NCI-H524 (cell line): ENCODE measurements at regions not wholly inside any gene's neighbourhood (a gene's known extent, or its start where the extent isn't known, plus 50 kb on each side); places are given as distances from the start of the nearest gene placed in this dataset.

ENCODE experiments used
- DNase-seq, 2 experiments: peaks; one replicate each; lab custom pipeline; 2025; lab: John Stamatoyannopoulos, UW

DNA sequence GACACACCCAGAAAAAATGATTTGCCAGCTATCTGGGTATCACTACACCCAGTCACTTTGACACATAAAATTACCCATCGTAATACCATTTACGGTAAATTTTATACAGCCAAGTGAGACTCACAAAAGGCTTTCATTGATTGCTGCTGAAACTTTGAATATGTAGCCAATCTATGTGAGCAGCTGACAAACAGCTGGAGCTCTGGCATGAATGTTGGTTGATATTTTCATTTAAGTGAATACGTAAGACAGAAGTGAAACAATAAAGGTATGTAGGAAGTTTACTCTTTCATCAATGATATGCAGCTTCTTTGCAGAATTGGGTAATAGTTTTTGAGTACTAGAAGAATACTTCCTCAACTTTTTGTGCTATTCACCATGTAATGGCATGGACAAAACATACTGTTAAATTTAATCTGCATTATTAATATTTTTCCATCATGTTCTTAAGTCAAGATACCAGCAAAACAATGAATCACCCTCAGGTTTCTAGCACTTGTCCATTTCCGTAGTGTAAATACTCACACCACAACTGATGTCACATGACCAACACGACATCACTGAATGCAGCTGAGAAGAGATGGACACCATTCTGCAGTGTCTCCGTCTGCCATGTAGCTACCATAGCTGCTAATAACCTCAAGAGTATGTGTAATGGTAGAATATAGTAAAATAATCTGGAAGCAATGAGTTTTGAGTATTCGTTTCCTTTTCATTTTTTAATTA, 205.9 kb upstream of the HES1 start:
- no peak for DNase-seq

DNA sequence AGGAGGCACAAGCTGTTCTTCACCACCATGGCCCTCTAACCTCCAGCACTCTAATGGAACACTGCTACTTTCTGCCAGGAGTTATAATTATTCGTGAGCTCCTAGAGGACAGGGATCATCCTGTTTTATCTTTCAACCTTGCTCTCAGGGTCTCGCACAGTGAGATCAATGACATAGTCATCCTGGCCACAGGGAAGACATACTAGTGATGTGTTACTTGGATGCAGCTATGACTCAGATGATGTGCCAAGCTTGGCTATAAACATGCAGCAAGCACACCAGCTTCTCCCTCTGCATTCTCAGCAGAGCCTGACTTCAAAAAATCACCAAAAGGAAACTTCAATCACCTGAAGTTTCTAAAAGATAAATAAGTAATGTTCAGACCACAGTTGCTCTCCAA, 203.8 kb upstream of the HES1 start:
- no peak for DNase-seq

DNA sequence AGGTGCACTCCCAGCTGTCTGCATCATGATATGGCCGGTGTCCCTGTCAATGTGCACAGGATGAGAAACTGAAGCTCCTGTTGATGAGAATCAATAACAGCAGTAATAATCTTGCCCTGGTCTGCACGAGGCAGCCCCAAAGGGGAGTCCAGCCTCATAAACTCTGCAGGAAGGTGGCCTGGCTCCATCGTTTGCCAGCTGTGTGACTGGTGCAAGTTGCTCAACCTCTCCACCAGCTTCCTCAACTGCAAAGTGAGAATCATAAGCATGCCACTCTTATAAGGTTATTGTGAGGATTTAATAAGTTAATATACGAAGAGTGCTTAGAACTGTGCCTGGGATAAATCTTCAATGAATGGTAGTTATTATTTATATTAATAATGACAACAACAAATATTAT, 203.4 kb upstream of the HES1 start:
- DNase-seq: no peak

DNA sequence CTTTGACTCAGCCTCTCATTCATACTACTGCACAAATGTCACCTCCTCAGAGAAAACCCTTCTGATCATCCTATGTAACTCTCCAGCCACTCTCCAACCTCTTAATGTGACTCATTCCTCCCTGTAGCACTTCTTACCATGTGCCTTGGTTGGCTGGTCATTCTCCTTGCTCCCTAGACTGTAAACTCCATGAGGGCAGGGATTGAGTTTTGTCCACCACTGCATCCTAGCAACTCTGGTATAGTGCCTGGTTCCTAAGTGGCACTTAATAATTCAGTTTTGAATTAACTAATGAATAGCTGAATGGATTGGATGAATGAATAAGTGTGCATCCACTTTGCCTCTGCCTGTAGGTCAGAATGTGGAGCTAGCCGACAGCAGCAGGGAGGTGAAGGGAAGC, 202.5 kb upstream of the HES1 start:
- DNase-seq: no peak

DNA sequence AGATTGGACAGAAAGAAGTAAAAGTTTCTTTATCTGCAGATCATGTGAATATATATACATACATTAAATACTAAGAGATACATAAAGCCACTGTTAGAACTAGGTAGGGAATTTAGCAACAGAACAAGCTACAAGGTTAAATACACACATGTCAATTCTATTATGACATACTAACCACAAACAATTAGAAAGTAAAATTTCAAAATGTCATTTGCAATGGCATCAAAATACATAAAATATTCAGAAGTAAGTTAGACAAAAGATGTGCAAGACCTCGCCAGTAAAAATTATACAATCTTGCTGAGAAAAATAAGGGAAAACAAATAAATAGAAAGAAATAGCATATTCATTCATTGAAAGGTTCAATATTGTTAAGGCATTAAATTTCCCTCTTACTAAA, 200.0 kb upstream of the HES1 start:
- DNase-seq: no peak

DNA sequence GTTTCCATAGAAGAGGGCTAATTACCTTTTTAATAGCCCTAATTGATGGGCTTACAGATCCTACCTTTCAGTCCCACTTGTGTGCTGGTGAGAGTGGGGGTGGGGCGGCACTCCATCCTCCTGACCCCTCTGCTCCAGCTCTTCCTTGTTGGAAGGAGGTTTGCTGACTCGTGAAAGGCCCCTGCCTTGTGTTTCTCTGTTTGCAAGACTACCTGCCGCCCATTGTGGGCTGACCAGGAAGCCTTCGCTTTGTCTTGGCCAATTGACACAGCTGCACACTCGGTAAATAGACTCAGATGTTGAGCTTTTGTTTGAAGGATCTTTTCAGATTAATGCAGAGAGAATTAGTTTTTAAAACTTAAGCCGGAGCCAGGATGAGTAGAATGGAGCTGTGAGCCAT, 197.3 kb upstream of the HES1 start:
- no peak for DNase-seq

DNA sequence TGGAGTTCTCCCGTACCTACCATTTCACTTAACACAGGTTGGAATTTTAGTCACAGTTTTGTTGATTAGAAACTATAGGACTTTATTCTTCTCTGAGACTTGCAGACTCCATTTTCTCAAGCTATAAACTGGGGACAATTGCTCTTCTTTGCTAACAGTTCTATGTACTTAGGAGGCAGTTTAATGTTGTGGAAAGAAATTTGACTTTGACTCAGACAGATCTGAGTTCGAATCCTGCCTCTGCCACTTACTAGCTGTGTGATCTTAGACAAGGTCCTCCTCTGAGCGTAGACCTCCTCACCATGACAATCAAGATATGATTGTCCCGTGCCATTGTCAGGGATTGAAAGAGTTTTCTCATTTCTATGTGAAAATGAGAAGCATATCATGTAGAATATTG, 196.4 kb upstream of the HES1 start:
- no peak for DNase-seq

DNA sequence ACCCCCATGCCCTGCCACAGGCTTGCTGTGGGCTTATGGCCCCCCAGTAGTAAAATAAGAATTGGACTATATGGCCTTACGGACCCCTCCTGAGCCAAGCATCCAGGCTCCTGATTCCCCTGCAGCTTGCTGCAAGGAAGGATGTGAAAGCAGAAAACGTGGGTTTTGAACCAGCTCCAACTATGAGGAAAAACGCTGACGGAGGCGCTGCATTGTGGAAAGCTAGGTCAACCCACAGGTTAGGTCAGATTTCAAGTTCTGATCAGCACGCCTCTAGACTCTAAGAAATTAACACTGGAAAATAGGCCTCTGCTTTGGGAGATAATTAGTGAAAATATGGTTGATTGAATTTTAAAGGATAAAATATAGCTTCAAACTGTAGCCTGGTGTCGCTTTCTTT, 195.4 kb upstream of the HES1 start:
- DNase-seq: no peak

DNA sequence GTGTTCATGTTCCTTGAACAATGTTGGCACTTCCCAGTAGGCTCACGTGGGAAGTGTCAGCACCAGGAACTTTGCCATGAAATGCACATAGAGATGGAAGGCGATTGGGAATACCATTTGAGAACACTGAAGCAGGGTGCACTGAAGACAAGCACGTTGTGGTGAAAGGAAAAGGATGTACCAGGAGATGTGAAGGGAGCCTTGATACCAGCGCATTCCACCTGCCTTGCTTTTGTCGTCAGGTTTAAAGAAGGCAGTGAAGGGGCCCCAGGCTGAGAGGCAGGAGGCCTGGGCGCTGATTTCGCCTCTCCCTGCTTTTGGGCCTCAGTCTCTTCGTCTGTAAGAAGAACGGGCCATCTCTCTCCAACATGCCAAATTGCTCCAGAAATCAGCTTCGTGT, 194.5 kb upstream of the HES1 start:
- no peak for DNase-seq

DNA sequence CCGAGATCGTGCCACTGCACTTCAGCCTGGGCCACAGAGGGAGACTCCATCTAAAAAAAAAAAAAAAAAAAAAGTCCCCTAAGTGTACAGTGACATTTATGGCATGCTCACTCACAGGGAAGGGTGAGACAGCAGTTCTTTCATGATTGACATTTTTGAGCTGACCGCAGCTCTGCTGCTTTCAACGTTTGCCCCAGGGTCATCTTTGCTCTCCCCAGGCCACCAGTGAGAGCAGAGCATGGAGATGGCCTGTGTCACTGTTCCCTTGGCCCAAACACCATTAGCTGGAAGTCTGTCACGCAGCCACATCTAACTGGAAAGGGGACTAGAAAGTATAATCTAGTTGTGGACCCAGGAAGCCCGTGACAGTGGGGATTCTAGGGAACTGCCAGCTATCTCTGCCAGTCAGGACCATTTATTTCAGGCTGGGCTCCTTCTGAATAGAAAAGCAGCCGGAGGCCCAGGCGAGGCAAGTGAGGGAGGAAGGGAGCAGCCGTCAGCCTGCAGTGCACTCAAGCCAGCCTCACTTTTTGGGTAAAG, 193.4 kb upstream of the HES1 start:
- DNase-seq: no peak

DNA sequence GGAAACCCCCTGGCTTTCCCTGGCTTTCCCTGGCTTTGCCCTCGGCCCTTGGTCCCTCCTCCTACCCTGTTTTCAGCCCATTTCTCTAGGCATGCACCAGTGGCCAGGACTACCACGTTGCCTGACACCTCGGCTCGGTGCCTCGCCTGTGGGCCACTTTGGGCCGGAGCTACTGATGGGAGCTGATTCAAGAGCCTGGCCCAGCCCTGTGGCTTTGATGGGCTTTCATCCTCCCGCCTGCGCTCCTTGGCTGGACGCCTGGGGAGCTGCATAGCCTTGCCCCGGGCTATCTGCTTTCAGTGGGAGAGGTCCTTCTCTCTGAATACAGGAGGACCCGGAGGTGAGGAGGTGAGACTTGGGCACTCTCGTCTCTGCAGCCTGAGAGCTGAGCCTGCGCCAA, 192.7 kb upstream of the HES1 start:
- no peak for DNase-seq

DNA sequence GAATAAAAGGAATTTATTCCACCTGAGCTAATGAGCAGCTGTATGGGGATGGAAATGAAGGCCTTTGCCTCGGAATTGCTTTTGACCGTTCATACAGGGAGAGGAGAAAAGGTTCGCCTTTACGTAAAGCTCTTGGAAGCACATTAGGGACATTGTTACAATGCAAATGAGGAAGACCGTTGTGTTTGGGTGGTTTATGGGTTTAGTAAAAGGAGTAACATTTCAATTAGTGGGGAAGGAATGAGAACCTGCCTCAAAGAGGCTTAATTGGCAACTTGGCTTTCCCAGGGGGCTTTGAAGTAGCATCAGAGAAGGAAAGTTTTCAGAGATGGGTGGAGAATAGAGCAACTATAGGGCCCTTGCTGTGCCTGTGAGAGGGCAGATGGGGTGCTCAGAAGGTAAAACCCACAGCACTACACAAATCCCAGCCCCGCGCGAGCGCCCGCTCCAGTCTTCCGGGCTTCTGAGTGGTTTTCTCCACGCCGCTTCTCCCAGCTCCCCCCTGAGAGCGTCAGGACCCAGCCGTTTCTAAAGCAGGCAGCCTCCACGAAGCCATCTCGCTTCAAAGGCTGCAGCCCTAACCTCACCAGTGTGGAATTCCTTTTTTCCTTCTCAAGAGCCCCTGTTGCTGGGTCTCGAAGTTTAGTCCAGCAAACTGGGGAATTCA, 192.0 kb upstream of the HES1 start:
- no peak for DNase-seq

DNA sequence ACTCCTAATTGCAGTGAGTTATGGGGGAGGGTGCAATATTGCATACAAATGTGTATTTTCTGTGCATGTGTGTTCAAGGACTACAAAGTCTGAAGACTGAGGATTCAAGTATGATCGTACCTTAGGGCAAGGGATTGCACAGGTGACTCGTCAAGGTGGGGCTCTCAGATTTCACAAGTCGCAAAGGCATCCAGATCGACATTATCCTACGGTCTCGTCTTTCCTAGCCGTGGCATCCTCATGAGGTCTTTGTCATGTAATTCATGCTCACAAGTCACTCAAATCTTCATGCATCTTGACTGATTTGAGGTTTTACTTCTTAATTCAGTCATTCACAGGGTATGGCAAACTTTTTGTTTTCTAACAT, 191.4 kb upstream of the HES1 start:
- no peak for DNase-seq

DNA sequence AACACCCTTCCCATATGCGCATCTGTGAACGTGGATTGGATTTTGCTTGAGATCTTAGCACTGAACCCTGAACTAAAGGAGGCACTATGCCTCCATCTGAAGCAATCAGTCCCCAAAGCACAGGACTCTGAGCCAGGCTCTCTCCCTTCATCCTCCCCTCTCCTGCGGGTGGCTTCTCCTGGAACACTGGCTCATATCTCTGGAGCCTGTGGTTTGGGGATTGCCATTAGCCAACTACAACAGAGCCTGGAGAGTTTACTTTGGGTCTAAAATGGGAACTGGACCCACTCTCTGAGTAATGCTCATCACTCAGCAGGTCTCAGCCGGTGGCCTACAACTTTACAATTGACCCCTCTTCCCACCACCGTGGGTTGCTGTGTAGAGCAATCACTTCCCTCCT, 190.8 kb upstream of the HES1 start:
- no peak for DNase-seq

DNA sequence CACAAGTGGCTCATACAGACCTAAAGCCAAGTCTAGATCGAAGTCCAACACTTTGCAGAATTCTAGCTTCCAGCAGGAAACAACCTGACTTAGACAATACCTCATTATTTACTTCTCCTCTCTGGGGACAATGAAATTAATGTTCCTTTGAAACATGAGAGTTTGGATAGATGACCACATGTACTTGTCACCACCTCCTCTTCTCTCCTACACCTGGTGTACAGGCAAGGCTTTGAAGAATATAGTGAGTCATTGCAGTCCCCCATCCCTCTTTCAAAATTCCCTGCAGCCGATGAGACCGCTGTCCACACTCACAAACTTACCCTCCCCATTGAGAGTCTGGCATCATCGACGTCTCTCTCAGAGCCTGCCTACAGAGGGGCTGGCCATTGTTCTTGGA, 189.0 kb upstream of the HES1 start:
- DNase-seq: no peak

DNA sequence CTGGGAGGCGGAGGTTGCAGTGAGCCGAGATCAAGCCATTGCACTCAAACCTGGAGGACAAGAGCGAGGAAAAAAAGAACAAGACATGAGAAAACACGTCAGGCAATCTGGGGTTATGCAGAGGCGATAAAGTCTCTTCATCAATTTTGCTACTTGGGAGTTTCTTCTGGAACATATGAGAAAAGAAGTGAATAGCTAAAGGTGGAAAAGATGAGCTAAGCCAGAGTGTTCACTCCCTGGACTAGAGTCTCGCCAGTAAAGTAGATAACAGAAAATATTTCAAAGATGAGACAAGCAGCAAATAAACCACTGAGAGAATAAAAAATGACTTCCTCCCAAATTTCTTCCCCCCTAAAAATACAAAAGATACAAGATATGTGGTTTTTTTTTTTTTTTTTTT, 188.4 kb upstream of the HES1 start:
- no peak for DNase-seq

DNA sequence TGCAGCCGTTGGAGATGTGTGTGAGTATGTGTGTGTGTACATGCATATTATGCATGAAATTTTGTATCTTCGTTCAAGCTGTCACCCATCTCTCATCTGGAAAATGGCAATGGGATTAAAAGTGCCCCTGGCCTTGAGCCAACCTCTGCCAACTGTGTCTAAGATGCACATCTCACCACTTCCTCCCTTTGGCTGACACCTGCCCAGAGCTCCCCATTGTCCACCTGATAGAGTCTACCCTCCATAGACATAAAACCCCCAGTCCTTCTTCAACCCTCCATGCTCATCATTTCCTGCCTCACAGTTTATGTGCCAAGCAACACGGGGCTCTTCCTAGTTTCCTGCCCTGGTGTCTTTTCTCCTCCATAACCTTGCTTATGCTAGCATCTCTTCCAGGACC, 187.5 kb upstream of the HES1 start:
- DNase-seq: peak; percentile 14 to 76

DNA sequence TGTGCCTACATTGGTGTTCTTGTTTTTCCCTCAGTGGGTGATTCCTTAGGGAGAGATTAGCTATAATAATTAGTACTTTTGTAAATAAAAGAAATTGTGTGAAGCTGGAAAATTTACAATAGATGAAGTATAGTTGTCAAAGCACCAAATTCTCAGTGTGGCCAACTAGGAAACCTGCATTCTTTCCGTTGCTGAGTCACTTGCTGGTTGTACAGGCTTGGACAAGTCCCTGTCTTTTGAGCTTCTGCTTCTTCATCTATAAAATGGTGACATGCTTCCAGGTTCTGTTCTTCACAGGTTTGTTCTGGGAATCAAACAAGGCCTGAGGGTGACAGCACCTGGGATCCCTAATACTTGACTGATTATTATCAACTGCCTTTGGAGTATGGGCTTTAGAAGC, 184.1 kb upstream of the HES1 start:
- DNase-seq: no peak

DNA sequence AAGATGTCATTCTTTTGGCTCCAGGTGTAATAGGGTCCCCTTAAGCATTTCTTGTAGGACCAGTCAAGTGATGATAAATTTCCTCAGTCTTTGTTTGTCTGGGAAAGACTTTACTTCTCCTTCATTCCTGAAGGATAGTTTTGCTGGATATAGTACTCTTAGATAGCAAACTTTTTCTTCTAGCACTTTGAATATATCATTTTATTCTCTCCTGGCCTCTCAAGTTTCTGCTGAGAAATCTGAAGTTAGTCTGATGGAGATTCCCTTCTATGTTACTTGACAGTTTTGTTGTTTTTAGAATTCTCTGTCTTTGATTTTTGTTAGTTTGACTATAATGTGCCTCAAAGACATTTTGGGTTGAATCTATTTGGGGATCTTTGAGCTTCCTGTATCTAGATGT, 181.2 kb upstream of the HES1 start:
- no peak for DNase-seq

DNA sequence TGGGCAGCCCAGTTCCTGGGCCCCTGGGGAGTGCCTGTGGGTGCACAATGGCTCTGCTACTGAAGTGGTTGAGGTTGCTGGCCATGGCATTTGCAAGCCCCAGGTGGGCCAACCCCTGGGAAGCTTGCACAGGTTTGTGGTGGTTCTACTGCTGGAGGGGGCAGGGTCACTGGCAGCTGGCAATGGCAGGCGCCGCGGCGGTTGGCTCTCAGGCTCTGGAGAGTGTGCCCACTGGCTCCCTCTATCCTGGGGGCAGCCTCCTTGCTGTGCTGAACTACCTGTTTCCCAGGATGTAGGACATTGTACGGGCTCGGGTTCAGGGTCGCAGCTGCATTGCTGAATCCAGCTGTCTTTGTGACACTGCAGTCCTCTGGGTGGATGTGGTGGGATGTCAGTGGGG, 180.2 kb upstream of the HES1 start:
- no peak for DNase-seq

DNA sequence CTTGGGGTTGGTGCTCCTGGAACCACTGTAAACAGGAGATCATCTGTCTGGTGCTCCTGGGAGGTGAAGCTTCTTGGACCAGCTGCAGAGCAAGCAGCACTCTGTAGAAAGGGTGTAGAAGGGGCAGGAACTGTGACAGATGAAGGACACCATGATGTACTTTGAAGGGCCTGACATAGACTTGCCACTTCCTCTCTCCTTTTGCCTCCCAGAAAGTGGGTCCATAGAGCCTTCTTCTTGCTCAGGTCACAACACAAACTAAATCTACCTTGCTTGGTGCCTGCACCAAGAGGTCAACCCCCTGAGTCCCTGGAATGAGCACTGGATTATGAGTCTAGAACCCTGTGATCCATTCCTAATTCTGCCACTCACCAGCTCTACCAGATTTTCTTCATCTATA, 176.1 kb upstream of the HES1 start:
- DNase-seq: no peak

DNA sequence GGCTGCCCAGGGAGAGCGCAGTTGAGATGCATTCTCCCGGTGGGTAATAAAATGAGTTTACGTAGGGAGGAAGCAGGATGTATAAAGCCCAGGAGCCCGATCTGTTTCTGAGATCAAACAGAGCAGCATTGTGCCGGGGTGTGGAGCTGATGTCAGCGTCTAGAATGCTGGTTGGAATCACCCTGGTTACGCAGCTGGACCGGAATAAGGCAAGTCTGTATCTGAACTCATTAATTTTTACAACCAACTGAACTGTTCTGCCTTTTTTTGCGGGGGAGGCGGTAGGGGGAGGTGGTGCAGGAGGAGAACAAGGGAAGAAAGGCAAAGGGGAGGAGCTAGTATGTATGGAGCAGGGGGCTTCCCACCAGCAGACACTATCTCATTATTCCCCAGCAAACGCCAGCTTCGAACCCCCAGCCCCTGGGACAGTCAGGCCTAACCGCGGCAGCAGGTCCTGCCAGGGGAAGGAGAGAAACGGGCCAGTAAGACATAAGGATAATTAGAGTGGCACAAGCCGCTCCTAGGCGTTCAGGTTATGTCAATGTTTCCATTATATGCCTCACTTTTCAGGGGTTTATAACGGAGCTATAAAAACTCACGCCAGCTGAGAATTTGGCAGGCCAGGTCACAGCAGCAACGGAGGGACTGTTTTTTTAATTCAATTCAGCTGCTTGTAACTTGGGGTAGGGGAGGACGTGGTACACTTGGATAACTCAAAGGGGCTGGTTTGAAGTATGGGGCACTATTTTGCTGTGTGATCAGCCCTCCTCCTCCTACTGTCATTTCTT, 175.3 kb upstream of the HES1 start:
- DNase-seq: no peak
